Activated CD8-positive, alpha-beta memory T cell treated with anti-CD3 and anti-CD28 coated beads, Interleukin-2, amount 50 U/mL, for 4 hours (primary cell): ENCODE measurements at regions not wholly inside any gene's neighbourhood (a gene's known extent, or its start where the extent isn't known, plus 50 kb on each side); places are given as distances from the start of the nearest gene placed in this dataset.
"Not testable (repeated sequence)": the region's sequence is repeated elsewhere in the genome, so short reads cannot be mapped to it uniquely, and the experiment has no call there.

Experiments
- DNase-seq: peaks from one replicate; pipeline ENCODE4 v3.0.0-alpha.2; 2020

- not testable (repeated sequence) for DNase-seq
Measured at GRCh38 chr11:67768001-67768730, 93.7 kb upstream of the ALDH3B2 start.

DNA sequence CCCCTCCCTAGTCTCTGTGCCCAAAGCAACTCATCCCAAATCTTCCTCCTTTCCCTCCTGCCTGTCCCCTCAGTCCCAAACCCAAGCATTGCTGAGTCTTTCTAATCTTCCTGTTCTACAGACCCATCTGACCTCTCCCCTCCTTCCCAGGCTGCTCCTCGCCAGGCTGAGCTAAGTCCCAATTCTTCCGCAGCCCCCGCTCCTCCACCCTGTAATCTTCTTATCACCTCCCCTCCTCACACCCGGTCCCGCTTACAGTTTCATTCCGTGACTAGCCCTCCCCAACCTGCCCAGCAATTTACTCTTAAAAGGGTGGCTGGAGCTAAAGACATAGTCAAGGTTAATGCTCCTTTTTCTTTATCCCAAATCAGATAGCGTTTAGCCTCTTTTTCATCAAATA is 86.8 kb upstream of the ALDH3B2 start:
- DNase-seq: not testable (repeated sequence)

DNA sequence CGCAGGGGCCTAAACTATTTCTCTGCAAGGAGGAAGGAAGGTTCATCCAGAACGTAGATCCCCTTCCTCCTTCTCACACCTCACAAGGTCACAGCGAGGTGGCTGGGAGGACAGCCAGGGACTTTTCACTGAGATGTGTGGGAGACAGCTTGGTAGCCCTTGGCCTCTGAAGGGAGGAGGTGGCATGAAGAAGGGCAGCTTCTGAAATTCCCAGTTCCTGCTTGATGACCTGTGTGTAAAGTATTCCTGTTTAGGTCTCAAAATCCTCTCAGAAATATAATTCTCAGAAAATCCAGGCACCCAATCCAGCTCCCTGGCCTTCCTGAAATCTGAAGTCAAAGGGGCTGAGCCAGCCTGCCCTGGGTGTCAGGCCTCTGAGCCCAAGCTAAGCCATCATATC is 84.9 kb upstream of the ALDH3B2 start:
- DNase-seq: not testable (repeated sequence)

- not testable (repeated sequence) for DNase-seq
Measured at GRCh38 chr11:67758467-67758866, 84.0 kb upstream of the ALDH3B2 start.

DNA sequence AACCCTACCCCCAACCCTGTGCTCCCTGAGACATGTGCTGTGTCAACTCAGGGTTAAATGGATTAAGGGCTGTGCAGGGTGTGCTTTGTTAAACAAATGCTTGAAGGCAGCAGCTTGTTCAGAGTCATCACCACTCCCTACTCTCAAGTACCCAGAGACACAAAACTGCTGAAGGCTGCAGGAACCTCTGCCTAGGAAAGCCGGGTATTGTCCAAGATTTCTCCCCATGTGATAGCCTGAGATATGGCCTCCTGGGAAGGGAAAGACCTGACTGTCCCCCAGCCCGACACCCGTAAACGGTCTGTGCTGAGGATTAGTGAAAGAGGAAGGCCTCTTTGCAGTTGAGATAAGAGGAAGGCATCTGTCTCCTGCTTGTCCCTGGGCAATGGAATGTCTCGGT is 83.6 kb upstream of the ALDH3B2 start:
- DNase-seq: not testable (repeated sequence)

DNA sequence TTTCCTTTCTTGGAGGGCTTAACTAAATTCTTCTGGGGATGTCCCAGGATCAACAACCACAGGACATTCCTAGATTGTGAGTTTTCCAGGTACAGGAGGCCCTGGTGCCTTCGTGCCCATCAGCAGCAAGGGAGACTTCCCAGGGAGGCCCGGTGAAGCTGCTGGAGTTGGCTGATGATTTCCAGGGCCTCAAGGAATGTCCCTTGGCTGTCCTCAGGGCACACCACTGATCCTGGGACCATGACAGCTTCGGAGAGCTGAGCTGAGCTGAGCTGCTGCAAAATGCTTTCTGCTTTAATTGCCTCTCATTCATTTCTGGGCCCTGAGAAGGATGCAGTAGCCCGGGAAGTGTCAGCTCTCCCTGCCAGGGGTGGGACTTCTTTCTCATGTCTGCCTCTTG is 79.4 kb upstream of the ALDH3B2 start:
- not testable (repeated sequence) for DNase-seq

DNA sequence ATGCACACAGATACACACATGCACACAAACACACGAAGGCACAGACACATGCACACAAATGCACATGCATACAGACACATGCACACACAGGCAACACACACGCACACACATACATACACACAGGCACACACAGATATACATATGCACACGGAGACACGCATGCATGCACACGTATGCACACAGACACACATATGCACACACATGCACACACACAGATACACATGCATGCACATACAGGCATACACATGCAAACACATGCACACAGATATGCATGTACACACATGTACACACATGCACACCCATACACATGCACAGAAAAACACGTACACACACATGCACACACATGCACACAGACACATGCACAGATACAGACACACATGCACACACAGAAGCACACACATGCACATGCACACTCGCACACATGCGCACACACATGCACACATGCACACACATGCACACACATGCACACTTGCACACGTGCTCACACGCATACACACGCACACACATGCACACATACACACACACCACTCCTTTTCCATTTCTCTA is 70.8 kb upstream of the ALDH3B2 start:
- DNase-seq: no peak

GRCh38 chr11:67744231-67744630 is 69.8 kb upstream of the ALDH3B2 start:
- DNase-seq: not testable (repeated sequence)

- not testable (repeated sequence) for DNase-seq
Measured at GRCh38 chr11:67738231-67738630, 63.8 kb upstream of the ALDH3B2 start.

DNA sequence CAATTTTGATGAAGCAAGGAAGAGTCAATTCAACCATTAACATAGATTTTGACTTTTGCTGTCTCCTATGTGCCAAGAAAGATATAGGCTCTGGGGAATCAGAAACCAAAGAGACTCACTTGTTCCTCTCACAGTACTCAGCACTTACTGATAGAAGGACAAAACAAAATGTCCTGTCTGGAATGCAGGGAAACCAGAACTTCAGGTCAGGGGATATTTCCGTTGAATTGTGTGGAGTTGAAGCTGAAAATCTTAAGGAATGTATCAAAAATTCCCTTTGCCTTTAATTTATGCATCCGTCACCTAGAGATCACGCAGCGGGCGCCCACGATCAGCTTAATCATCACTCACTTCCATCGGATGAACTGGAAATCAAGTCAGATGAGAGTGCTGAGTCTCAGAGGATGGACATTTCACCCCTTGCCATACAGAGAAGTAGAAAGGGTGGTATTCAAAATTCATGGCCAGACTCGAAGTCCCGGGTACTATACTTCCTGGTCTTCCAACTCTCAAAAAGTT is 63.2 kb upstream of the ALDH3B2 start:
- DNase-seq: not testable (repeated sequence)

DNA sequence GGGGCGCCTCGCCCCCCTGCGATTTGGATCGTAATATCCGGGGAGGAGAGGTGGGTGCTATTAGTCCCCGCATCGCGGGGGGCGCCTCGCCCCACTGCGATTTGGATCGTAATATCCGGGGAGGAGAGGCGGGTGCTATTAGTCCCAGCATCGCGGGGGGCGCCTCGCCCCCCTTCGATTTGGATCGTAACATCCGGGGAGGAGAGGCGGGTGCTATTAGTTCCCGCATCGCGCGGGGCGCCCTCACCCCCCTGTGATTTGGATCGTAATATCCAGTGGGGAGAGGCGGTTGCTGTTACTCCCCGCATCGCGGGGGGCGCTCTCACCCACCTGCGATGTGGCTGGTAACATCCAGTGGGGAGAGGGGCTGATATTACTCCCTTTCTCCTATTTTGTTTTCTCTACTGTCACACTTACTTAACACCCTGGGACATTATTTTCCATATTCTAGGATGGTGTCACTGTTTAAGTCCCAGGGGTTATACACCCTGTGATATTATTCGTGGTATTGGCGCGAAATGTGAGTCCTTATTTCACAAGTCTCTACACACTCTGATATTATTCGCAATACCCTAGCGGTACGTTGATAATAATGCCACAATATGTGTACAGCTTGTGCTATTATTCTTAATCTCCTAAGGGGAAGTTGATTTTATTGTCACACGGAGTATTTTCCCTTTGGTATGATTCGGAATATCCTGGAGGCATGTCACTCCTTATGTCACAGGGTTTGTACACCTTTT is 57.8 kb upstream of the ALDH3B2 start:
- DNase-seq: peak; percentile 37

GRCh38 chr11:67731583-67731982 is 57.2 kb upstream of the ALDH3B2 start:
- no peak for DNase-seq

- not testable (repeated sequence) for DNase-seq
Measured at GRCh38 chr11:67728163-67728571, 53.7 kb upstream of the ALDH3B2 start.

DNA sequence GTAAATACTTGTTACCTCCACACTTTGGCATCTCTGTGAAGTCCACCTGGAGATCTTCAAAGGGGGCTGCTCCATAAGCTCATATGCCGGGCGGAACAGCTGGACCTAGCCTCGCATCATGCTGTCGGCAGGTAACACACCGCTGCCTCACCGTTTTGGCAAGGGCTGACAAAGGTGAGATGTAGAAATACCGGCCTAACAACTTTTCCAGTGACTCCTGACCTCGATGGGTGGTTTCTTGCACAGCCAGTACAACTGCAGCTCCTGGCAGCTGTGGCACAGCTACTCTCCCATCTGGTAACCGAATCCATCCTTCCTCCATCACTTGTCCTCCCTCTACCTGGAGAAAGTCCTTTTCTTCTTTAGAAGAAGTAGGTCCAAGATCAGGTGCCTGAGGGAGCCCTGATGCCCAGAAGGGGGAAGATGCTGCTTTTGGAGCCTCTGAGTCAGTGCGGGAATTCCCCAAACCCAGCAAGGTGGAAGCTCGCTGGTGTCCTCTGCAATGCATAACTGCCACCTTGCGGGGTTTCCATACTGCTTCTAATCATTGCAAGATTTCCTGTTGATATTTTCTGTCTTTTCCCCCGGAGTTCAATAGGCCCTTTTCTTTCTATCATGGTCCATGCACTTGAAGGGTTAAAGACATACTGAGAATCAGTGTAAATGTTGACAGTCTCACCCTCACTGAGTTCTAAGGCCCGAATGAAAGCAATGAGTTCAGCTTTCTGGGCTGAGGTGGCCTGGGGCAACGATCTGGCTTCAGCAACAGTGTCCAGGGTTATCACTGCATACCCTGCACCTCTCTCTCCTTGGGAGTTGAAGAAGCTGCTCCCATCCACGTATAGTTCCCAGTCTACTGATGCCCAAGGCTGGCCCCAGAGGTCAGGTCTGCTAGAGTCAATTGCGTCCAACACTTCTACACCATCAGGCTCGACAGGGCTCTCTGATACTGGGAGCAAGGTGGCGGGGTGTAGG is 52.9 kb upstream of the ALDH3B2 start:
- peak; percentile 26 for DNase-seq
